GM12878 (cell line): ENCODE measurements at regions not wholly inside any gene's neighbourhood (a gene's known extent, or its start where the extent isn't known, plus 50 kb on each side); places are given as distances from the start of the nearest gene placed in this dataset.

ENCODE experiments used
- ATAC-seq: fragments of 200-7000 bp; cut with Tn5 transposase; 3 replicates; pipeline ENCODE4 v1.9.1; 2020; ENCODE audit warnings: mild to moderate bottlenecking, moderate library complexity
- BruUV-seq: library from RNA; stranded (reverse); fragments of 400-500 nt; replicated peaks from 2 replicates; lab custom pipeline; 2021; lab: Mats Ljungman, UMichigan
- CTCF ChIA-PET: fragments of 300-600 bp; sonication (Branson Sonifier 250); formaldehyde crosslinking; extraction: SDS; loops from one replicate; lab custom pipeline; 2021; ENCODE audit warnings: inconsistent platforms; lab: Yijun Ruan, JAX
- POLR2A ChIA-PET: fragments of 350-600 bp; formaldehyde crosslinking; extraction: SDS; loops from one replicate; lab custom pipeline; 2021; ENCODE audit warnings: inconsistent platforms; lab: Charles Lee
- RAD21 ChIA-PET: fragments of 300-600 bp; sonication (Branson Sonifier 250); formaldehyde crosslinking; loops from one replicate; lab custom pipeline; 2023; ENCODE audit warnings: antibody characterized with exemption; ENCODE audit not compliant: unreplicated experiment; lab: Charles Lee
- SMC1A ChIA-PET: fragments of 300-600 bp; sonication (Branson Sonifier 250); formaldehyde crosslinking; loops from one replicate; lab custom pipeline; 2023; ENCODE audit not compliant: unreplicated experiment, uncharacterized antibody; lab: Charles Lee
- DNase-seq: peaks from one replicate; pipeline ENCODE4 v3.0.0-alpha.2; 2011; ENCODE audit warnings: low read depth, low spot score
- FAIRE-seq: peaks from 3 replicates; lab custom pipeline; 2011; peaks lifted over from hg19 to GRCh38; lab: Jason Lieb, UNC
- H2AFZ ChIP-seq: 2 replicates; pipeline ENCODE4 v1.6.0; 2011; ENCODE audit warnings: low read depth, low read length, control low read depth; ENCODE audit not compliant: control insufficient read depth
- H3K27ac ChIP-seq: 2 replicates; pipeline ENCODE4 v1.5.1; 2011; ENCODE audit warnings: control low read depth; ENCODE audit not compliant: control insufficient read depth, insufficient read depth
- H3K27me3 ChIP-seq, 2 experiments: replicated peaks in 1 of 2; 2 replicates each; pipeline versions ENCODE4 v1.6.0 to v1.6.1; 2011; ENCODE audit warnings: low read length in 1 of 2; ENCODE audit not compliant: control insufficient read depth in 2 of 2, insufficient read depth in 2 of 2
- H3K36me3 ChIP-seq, 2 experiments: 2 replicates each; pipeline ENCODE4 v1.5.1; 2011; ENCODE audit warnings: low read length in 1 of 2; ENCODE audit not compliant: control insufficient read depth in 2 of 2, insufficient read depth in 2 of 2
- H3K4me1 ChIP-seq: 2 replicates; pipeline ENCODE4 v1.6.1; 2011; ENCODE audit warnings: mild to moderate bottlenecking, low read length, moderate library complexity, mixed read lengths; ENCODE audit not compliant: control insufficient read depth, insufficient read depth
- H3K4me2 ChIP-seq: 2 replicates; pipeline ENCODE4 v1.6.0; 2011; ENCODE audit warnings: control low read depth; ENCODE audit not compliant: control insufficient read depth, insufficient read depth
- H3K4me3 ChIP-seq: fragments of 200-600 bp; sonication (generic); 2 replicates; pipeline ENCODE4 v1.5.1; 2016
- H3K79me2 ChIP-seq: 2 replicates; pipeline ENCODE4 v1.6.0; 2011; ENCODE audit warnings: low read length; ENCODE audit not compliant: control insufficient read depth, insufficient read depth
- H3K9ac ChIP-seq: 2 replicates; pipeline ENCODE4 v1.8.0; 2011; ENCODE audit warnings: low read length, control low read depth, mixed read lengths; ENCODE audit not compliant: control insufficient read depth, insufficient read depth
- H3K9me3 ChIP-seq: replicated peaks from 3 replicates; pipeline ENCODE4 v1.5.1; 2011; ENCODE audit warnings: mild to moderate bottlenecking, low read length; ENCODE audit not compliant: control insufficient read depth, insufficient read depth
- H4K20me1 ChIP-seq: 2 replicates; pipeline ENCODE4 v1.6.0; 2011; ENCODE audit not compliant: control insufficient read depth, insufficient read depth
- BCL3 ChIP-seq: IDR thresholded peaks from 2 replicates; pipeline ENCODE4 v1.6.1; 2011; ENCODE audit warnings: borderline replicate concordance, low read depth, mild to moderate bottlenecking, moderate library complexity, low read length; ENCODE audit not compliant: insufficient read depth, poor library complexity, severe bottlenecking
- CEBPZ ChIP-seq: fragments of 150-350 bp; IDR thresholded peaks from 2 replicates; pipeline ENCODE4 v1.6.1; 2016; ENCODE audit warnings: low read depth, low read length
- ELK1 ChIP-seq: IDR thresholded peaks from 2 replicates; pipeline ENCODE4 v1.6.1; 2012; ENCODE audit warnings: low read depth, low read length, improper control_type of control experiment
- FOXM1 ChIP-seq: IDR thresholded peaks from 2 replicates; pipeline ENCODE4 v1.6.1; 2012; ENCODE audit warnings: low read depth, mild to moderate bottlenecking, inconsistent platforms, low read length, moderate library complexity
- IKZF1 ChIP-seq: fragments of 450-650 bp; conservative IDR thresholded peaks from 2 replicates; pipeline ENCODE4 v1.6.1; 2017; ENCODE audit warnings: antibody characterized with exemption, mild to moderate bottlenecking
- NBN ChIP-seq: fragments of 450-650 bp; IDR thresholded peaks from 2 replicates; pipeline ENCODE4 v1.6.1; 2016
- NFYB ChIP-seq: IDR thresholded peaks from 2 replicates; pipeline ENCODE4 v1.6.1; 2011; ENCODE audit warnings: low read depth, mild to moderate bottlenecking, low read length, improper control_type of control experiment, moderate library complexity; ENCODE audit not compliant: insufficient read depth
- PAX5 ChIP-seq: IDR thresholded peaks from 2 replicates; pipeline ENCODE4 v1.6.1; 2011; ENCODE audit warnings: low read depth, low read length, borderline replicate concordance
- RCOR1 ChIP-seq: conservative IDR thresholded peaks from 2 replicates; pipeline ENCODE4 v1.6.1; 2012; ENCODE audit warnings: low read depth, low read length, improper control_type of control experiment
- SMAD5 ChIP-seq: IDR thresholded peaks from 2 replicates; pipeline ENCODE4 v1.6.1; 2016; ENCODE audit warnings: antibody characterized with exemption, low read depth
- SMARCA5 ChIP-seq: fragments of 450-650 bp; IDR thresholded peaks from 2 replicates; pipeline ENCODE4 v1.6.1; 2017; ENCODE audit warnings: mild to moderate bottlenecking
- TCF12 ChIP-seq: IDR thresholded peaks from 2 replicates; pipeline ENCODE4 v1.6.1; 2011; ENCODE audit warnings: low read depth, mild to moderate bottlenecking, low read length
- WGBS: methylation state at CpG from one replicate; pipeline ENCODE4 v1.1.6; 2016; ENCODE audit warnings: low lambda C conversion rate; ENCODE audit not compliant: insufficient replicate concordance, insufficient coverage; ENCODE audit errors: missing lambda C conversion rate; 5-methylcytosine and 5-hydroxymethylcytosine counted together
- in situ Hi-C: fragments of 300-500 bp; cut with MboI; formaldehyde crosslinking; loops from 9 replicates; pipeline ENCODE4 v1.14.3; 2018; ENCODE audit warnings: mixed read lengths
- intact Hi-C: fragments of 100-400 bp; cut with micrococcal nuclease; formaldehyde crosslinking; loops from one replicate; pipeline ENCODE4 v1.14.2; 2022; ENCODE audit not compliant: unreplicated experiment

- no peak for TF ChIP-seq NFYB
- no peak for TF ChIP-seq TCF12
- no peak for TF ChIP-seq BCL3
- TF ChIP-seq, all 136 proteins: peak for 0
Observed at GRCh38 chr6:89028774-89029173, 51.8 kb upstream of the PNRC1 start (continued).

GRCh38 chr6:89027756-89028155, 52.8 kb upstream of the PNRC1 start:
- Histone ChIP-seq H3K79me2 (no peaks in the 10 kb centered on the region), H3K27me3 (no peaks in the 10 kb centered on the region), H3K4me3 (no peak overlapping the region), H4K20me1 (no peaks in the 10 kb centered on the region), H3K9ac (no peak overlapping the region), H3K27ac (no peak overlapping the region), H3K4me1 (no peaks in the 10 kb centered on the region), H3K9me3 (no peaks in the 10 kb centered on the region), H3K36me3 (no peaks in the 10 kb centered on the region), H2AFZ (no peak overlapping the region), H3K4me2 (no peak overlapping the region)
- ATAC-seq (no peak), FAIRE-seq (no peak), DNase-seq (no peak)
- ChIA-PET POLR2A (interaction anchor here (0.7 kb wide), 2 partner anchors 38 to 1579 kb away, joined by 5 to 6 read pairs; no protein-coding TSS in a partner anchor), CTCF (interaction anchor here (0.7 to 1.6 kb wide), 3 partner anchors 17 to 1860 kb away, joined by 3 to 4 read pairs (median 3); no protein-coding TSS in a partner anchor), RAD21 (no interaction called here), SMC1A (interaction anchor here (1.0 to 1.7 kb wide), 2 partner anchors 16 to 19 kb away, joined by 3 to 4 read pairs; no protein-coding TSS in a partner anchor)
- WGBS: 75% methylated on average over 2 of the region's 2 CpGs
- intact Hi-C loops: no loop called here
- no TSS peak for BruUV-seq
- in situ Hi-C loops: no loop called here
- no peak for TF ChIP-seq PAX5
- no peak for TF ChIP-seq CEBPZ
- TF ChIP-seq TCF12: no peak
- TF ChIP-seq NBN: no peak
- TF ChIP-seq SMAD5: no peak
- no peak for TF ChIP-seq SMARCA5
- TF ChIP-seq BCL3: no peak
- TF ChIP-seq IKZF1: no peak
- TF ChIP-seq FOXM1: no peak
- TF ChIP-seq RCOR1: no peak
- no peak for TF ChIP-seq ELK1
